ENCODE measurements at regions not wholly inside any gene's neighbourhood (a gene's known extent, or its start where the extent isn't known, plus 50 kb on each side); places are given as distances from the start of the nearest gene placed in this dataset.
A peak's percentile ranks its signal among the peaks of the same experiment; 100 is the strongest.

DNA sequence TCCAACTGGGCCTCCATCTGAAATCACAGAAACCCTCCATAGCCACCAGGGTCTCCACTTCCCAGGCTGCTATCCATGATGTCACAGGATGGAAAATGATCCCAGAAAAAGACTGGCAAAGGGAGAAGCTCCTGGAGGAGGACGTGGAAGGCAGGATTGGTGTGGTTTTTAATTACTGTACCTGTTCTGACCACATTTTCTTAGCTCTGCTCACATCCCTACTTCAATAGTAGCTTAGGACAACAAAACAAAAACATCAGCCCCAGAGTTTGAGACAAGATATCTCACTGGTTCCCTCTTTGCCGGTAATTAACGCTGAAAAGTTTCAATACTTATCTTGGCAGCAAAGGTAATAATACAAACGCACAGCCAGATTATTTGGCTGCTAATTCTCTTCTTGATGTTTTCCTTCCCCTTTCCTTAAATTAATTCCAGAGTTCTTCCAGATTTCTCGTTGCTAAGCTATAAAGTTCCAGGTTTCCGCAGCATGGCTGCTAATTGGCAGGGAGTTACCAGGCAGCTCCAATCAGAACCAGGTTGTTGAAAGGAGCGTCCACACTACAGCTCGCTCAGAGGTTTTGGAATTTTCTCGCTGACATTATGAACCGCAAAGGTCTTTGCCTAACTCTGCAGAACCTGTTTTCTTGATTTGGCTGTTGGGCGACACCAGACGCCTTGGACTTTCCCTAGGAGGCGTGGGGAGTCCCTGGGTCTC is 263.4 kb downstream of the MRTFB start:
- peak; percentile 65 for DNase-seq (ENCODE audit: low spot score)

DNA sequence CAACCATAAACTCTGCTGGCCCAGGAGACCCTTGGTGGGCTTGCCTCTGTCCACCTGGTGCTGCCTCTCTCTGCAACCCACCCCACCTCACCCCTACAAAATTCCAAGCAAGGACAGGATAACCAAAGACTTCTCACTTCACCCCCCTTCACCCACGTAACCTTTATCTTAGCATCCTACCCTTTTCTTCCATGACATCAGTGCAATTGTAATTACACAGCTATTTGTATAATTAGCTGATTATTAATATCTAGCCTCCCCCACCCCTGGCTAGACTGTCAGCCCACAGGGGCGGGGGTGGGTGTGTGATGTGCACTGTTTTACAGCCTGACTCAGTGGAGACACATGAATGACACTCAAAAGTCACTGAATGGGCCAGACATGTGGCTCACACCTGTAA is 262.2 kb downstream of the MRTFB start:
- no peak for DNase-seq (ENCODE audit: low spot score)

- DNase-seq (ENCODE audit: low spot score) = no peak
Observed at GRCh38 chr16:14331020-14331419, 259.9 kb downstream of the MRTFB start.

- no peak for DNase-seq (ENCODE audit: low spot score)
Observed at GRCh38 chr16:14329727-14330350, 258.7 kb downstream of the MRTFB start.

DNA sequence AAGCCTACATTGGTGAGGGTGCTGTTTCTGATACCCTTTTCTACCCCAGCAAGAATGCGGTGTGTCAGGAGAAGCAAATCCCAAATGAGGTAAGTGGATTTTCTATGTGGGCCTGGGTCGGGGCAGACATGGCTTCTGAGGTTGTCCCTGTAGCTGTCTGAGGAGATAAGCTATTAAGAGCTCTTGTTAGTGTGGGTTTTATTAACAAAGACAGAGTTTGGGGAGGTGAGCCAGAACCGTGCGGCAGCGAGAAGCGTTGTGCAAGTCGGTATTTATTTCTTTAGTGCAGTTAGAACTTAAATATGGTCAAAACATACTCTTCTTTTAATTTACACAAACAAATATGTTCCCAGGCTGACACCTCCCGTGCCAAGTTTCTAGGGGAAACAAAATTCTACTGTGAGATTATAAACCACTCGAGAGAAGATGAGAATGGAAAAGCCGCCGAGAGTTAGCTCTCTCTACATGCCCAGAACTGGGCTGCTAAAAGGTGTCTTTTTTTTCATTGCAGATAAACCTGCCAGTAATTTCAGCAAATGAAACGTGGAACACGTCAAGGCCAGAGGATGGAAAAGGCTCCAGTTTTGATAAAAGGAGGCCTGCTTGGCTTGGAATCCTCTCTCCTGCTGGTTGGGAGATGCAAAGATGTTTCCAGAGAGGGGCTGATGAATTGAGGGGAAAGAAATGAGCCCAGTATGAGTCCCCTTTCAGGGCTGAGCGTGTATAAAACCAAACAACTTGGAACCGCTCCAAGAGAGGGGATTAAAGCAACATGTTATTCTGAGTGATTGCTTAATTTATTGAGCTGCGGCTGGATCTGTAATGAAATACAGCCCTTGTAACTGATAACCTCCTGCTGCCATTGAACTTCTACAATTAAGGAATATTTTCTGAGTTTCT is 254.6 kb downstream of the MRTFB start:
- no peak for DNase-seq (ENCODE audit: low spot score)

- DNase-seq (ENCODE audit: low spot score) = peak; percentile 18
Observed at GRCh38 chr16:14324581-14324980, 253.5 kb downstream of the MRTFB start.

DNA sequence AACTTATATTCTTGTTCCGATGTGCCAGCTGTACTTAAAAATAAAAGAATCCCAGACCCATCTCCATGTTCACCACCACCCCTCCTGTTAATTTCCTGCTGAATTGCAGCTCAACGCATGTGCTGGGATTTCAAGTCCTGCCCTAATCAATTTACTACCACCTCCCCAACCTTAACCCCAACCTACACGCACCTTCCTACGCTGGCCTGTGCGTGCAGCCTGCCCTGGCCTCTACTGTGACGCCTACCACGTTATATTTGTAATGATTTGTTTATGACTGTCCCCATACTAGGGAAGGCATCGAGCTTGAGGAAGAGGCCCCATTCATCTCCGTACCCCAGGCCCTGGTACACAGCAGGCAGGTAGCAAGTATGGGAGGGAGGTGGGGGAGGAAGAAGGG is 251.1 kb downstream of the MRTFB start:
- no peak for DNase-seq (ENCODE audit: low spot score)

- no peak for DNase-seq (ENCODE audit: low spot score)
Observed at GRCh38 chr16:14321542-14321941, 250.4 kb downstream of the MRTFB start.

- DNase-seq (ENCODE audit: low spot score) = no peak
Observed at GRCh38 chr16:14320406-14320805, 249.3 kb downstream of the MRTFB start.

Measured in GM03348 (cell line).